TTC549 (cell line): ENCODE measurements at regions not wholly inside any gene's neighbourhood (a gene's known extent, or its start where the extent isn't known, plus 50 kb on each side); places are given as distances from the start of the nearest gene placed in this dataset.
"Not testable (repeated sequence)": the region's sequence is repeated elsewhere in the genome, so short reads cannot be mapped to it uniquely, and the experiment has no call there.

Source experiments
- FAIRE-seq: peaks from 2 replicates; lab custom pipeline; 2012; peaks lifted over from hg19 to GRCh38; lab: Jason Lieb, UNC

- FAIRE-seq, result no peak
Measured at GRCh38 chr5:125209650-125210049, 463.2 kb upstream of the ZNF608 start.

- no peak for FAIRE-seq
Measured at GRCh38 chr5:125210242-125210947, 464.0 kb upstream of the ZNF608 start.

DNA sequence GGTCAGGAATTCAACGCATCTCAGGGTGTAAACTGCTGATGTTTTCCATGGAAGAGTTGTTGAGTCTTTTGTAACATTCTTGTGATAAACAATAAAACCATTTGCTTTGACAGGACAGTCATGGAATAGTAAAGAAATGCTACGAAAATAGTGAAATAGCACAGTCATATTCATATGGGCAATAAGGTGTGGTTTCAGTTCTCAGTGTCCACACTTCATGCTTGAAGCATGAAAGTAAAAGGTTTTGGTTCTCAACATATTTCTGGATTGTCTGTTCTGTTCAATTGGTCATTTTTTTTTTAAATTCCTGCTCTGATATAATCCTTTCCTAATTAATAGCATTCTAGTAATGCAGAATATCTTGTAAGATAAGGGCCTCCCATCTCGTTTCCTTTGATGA, 467.6 kb upstream of the ZNF608 start:
- FAIRE-seq, result no peak

GRCh38 chr5:125215593-125215992, 469.2 kb upstream of the ZNF608 start:
- FAIRE-seq, result no peak

DNA sequence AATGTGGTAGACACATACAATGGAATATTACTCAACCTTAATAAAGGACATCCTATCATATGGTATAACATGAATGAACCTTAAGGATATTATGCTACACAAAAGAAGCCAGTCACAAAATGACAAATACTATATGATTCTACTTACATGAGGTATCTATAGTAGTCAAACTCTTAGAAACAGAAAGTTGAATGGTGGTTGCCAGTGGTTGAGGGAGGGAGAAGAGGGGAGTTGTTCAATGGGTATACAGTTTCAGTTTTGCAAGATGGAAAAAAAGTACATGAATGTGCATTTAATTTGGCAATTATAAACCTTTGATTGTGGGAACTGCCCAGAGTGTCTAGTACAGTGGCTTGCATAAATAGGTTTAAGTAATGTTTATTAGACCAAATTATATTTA, 473.3 kb upstream of the ZNF608 start:
- no peak for FAIRE-seq

DNA sequence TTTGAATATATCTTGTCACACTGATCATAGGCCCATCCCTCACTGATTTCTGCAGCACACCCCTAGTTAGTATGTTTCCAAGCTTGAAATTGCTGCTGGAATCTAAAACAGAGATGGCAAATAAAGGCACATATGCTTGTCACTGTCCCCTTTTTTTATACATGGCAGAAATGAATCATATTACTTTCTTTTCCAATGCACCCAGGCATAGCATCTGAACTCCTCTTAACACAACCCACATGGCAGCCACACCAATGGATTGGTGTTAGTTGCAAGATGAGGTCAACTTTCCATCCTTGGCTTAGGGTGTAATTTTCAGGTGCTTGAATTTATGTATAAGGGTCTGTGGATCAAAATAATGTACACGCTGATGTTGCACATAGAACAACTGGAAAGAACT, 473.8 kb upstream of the ZNF608 start:
- FAIRE-seq, result no peak

- no peak for FAIRE-seq
Measured at GRCh38 chr5:125222597-125223240, 476.3 kb upstream of the ZNF608 start.

GRCh38 chr5:125225424-125225823, 479.0 kb upstream of the ZNF608 start:
- no peak for FAIRE-seq

- FAIRE-seq, result no peak
Measured at GRCh38 chr5:125226825-125227224, 480.4 kb upstream of the ZNF608 start.

DNA sequence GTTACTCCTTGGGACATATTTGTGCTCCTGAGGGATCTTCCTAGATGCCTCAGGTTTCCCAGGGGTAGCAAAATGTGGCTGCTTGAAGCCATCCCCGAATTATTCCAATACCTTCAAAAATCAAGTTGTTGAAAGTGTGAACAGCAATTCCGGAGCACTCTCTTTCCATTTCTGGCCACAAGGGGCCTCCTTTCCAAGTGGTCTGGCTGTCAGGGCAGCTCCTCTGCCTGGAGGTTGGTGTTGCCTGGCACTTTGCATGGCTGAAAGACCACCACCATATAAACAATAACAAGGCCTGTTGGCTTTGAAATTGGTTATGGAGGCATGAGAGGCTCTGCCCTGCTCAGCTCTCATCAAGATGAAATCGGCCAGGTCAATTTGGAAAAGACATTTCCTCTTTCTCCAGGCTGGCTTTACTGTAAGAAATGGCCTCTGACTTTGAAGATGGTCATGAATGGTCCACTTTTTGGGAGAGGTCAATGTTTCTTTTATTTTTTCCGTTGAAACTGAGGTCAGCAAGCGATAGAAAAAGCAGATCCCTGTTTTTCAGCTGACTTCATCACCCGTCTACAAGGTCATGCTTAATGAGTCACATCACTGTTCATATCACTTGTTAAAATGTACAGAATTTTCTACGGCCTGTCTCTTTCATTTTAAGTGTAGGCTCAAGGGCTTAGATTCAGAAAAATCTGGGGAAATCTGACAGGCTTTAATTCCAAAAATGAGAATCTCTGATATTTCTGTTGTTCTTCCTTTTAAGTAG, 481.1 kb upstream of the ZNF608 start:
- no peak for FAIRE-seq

DNA sequence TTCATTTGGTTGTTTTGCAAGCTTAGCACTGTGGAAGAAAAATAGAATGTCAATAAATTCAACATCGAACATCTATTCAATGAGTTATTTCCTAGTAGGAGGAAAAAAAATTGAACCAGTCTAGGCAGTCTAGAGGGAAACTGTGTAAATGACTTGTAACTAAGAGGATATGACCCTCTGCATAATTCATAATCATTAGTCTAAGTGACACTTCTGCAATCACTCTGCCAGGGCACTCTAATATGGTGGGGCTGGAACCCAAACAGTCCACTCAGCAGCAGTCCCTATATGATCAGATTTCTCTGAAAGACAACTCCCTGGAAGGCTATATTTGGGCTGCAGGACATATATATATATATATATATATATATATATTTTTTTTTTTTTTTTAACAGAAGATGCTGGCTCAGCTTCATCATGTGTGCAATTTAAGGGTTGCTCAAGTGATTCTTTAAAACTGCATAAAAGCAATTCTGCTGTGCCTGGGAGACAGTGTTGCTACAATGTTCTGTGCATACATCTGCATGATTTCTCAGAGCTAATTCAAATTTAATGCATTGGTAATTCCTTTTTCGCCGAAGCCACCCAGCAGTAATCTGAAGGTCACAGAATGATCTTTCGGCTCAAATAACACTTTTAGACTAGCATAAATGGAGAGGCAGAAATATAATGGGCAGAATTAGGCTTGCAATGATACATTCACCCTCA, 482.1 kb upstream of the ZNF608 start:
- FAIRE-seq, result no peak

- no peak for FAIRE-seq
Measured at GRCh38 chr5:125229556-125229955, 483.1 kb upstream of the ZNF608 start.

DNA sequence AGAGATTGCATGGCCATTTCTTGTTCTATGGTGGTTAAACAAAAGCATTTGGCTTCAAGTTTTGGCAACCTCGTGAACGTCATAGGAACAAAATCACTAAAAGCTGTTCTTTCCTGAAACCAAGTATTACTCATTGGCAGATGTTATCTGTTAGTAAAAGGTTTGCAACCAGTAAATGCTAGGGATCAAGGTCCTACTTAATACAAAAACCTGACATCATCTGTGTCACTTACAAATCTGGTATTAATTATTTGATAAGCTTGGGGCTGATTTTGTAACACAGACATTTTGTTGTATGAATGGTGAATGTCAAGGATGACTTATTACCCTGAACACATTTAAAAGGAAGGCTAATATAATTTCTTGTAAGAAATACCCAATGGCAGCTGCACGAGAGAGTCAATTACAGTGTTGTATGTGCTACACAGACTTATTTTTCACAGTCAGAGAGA, 486.4 kb upstream of the ZNF608 start:
- no peak for FAIRE-seq

GRCh38 chr5:125233944-125234343, 487.5 kb upstream of the ZNF608 start:
- FAIRE-seq, result no peak

- FAIRE-seq, result no peak
Measured at GRCh38 chr5:125236007-125236406, 489.6 kb upstream of the ZNF608 start.

DNA sequence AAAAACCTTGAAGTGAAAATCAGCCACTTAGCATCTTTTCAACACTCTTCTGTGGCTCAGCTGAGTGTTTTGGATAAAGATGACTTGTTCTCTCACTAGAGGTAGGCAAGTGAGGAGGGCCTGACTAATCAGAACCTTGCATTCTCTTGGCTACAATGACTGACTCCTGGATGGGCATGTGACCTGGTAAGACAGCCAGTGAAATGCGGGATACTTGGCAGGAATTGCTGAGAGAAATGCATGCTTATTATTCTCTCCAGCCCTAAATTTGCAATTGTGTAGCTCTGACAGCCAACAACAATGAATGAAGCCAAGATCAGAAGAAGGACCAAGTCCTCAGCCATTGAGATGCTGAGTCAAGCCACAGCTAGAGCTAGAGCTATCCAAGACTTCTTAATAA, 490.5 kb upstream of the ZNF608 start:
- FAIRE-seq, result no peak

- no peak for FAIRE-seq
Measured at GRCh38 chr5:125244531-125244930, 498.1 kb upstream of the ZNF608 start.

- FAIRE-seq, result no peak
Measured at GRCh38 chr5:125245216-125245615, 498.8 kb upstream of the ZNF608 start.

DNA sequence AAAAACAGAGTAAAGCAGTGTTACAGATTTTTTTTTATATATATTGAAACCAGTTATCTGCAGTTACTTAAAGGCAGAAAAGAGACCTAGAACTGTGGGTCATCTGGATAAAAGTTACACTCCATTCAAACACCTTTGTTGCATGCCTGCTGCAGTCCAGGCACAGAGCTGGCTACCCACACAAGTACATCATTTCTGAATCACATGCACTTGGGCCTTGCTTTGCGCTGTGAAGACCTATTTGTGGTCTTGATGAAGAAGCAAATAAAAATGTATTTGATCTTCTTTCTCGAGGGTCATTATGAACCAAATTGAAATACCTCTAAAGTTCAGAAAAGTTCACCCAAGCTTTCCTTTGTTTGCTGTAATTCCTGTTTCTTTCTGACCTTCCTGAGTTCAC, 503.0 kb upstream of the ZNF608 start:
- FAIRE-seq, result no peak

DNA sequence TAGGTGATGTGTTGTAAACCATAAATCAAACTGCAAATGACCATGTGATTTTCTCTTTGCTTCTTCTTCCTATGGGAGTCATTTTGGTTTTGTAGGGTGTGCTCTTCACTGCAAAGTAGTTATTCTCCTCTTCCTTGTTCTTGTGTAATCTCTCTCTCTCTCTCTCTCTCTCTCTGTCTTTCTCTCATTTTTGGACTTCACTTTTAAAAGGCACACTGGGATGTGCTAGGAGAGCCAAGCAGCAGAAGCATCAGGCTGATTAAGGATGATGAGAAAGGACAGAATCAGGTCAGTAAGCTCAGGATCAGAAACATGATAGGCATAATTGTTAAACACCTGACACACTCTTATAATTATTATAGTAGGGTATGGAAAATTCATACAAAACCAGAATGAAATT, 505.3 kb upstream of the ZNF608 start:
- no peak for FAIRE-seq

- FAIRE-seq, result not testable (repeated sequence)
Measured at GRCh38 chr5:125253634-125254033, 507.2 kb upstream of the ZNF608 start.

- FAIRE-seq, result no peak
Measured at GRCh38 chr5:125254267-125254666, 507.8 kb upstream of the ZNF608 start.

GRCh38 chr5:125256296-125256695, 509.9 kb upstream of the ZNF608 start:
- no peak for FAIRE-seq
